ENCODE measurements at regions not wholly inside any gene's neighbourhood (a gene's known extent, or its start where the extent isn't known, plus 50 kb on each side); places are given as distances from the start of the nearest gene placed in this dataset.

DNA sequence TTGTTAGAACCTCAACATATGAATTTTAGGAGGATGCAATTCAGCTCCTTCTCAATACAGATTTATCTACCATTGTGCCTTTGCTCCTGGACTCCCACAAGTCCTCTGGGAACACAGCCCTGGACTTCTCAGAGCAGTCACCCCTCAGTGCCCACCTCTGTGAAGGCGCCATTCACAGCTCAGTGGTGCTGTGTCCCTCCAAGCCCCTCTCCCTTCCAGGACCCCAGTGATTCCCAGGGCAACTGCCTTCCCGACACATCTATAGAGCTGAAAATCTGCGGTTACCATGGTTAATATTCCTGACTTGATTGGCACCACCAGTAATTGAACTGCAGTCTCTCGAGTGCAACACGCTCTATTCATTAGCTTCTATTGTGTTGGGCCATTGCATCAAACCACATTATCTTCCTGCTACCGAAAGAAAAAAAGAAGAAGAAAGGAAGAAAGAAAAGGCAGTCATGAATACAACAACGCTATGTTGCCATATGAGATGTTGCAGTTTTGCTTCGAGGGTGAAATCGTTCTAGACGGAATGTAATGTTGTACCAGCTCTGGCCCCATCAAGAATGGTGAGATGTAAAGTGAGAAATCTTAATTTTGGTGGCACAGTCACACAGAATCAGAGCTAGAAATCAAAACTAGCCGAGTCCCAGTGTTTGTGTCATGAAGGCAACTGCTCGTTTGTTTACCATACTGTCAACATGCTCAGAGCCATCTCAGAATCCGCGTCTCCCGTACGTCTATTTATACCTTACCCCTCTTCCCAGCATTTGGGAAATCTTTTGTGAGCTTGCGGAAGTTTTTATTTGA, 524.0 kb upstream of the ID2 start:
- no TSS peak for BruUV-seq (replicated peaks)

DNA sequence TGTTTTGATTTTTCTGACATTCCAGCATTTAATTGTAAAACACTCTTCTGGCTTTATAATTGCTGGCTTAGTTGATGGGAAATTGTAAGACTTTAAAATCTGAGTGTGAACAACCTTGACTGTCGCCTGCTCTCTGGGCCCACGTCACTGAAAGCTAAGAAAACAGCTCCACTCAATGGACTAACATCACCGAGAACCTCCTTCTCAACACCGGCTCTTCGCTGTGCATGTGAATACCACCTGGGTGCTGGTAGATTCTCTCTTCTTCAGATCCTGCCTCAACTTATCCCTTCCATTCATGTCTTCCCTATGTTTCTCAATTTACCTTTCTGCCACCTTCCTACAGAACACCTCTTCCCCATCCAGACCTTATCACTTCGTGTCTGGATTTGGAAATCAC, 523.1 kb upstream of the ID2 start:
- Histone ChIP-seq H3K4me1 (replicated peaks in 1 of 2; ENCODE audit: control insufficient read depth in 2 of 2, insufficient read depth in 2 of 2, low read length in 2 of 2) (no peaks in the 10 kb centered on the region), H3K27ac (ENCODE audit: extremely low read depth, low read depth, low read length) (no peak overlapping the region), H3K27me3 (ENCODE audit: control insufficient read depth in 2 of 2, insufficient read depth in 2 of 2, low read length in 2 of 2) (peaks cover 13 to 49% of the 10 kb centered on the region in 2 experiments; a peak in 3 of 5 replicates), H3K9me3 (replicated peaks; ENCODE audit: control insufficient read depth, insufficient read depth, low read depth, low read length) (no peaks in the 10 kb centered on the region), H3K4me3 (no peak overlapping the region), H3K9ac (ENCODE audit: insufficient read depth in 1 of 2, low read depth in 2 of 2, low read length in 2 of 2) (no peak overlapping the region), H3K9me1 (ENCODE audit: control insufficient read depth, insufficient read depth, low read length) (no peaks in the 10 kb centered on the region), H4K20me1 (replicated peaks; ENCODE audit: control insufficient read depth, insufficient read depth, low read length) (no peaks in the 10 kb centered on the region), H3K36me3 (ENCODE audit: control insufficient read depth, insufficient read depth, low read length) (no peaks in the 10 kb centered on the region), H3K79me2 (ENCODE audit: control insufficient read depth, insufficient read depth, low read length) (no peaks in the 10 kb centered on the region), H3K4me2 (ENCODE audit: insufficient read depth, low read length) (no peak overlapping the region), H2AFZ (ENCODE audit: low read depth, low read length) (no peak overlapping the region)
- 1% methylated on average over 6 of the region's 6 CpGs for WGBS (ENCODE audit: insufficient coverage, low coverage, missing lambda C conversion rate)
- BruUV-seq (replicated peaks) = no TSS peak
- ATAC-seq = no peak
- FAIRE-seq = no peak
- in situ Hi-C loops (cut with MboI) = no loop called here
- no peak for TF ChIP-seq ERF (CRISPR knock-in tag; IDR thresholded peaks at IDR 0.05)
- no peak for TF ChIP-seq GABPA (tag; conservative IDR thresholded peaks at IDR 0.05; ENCODE audit: low read depth)
- TF ChIP-seq, protein P1, sequence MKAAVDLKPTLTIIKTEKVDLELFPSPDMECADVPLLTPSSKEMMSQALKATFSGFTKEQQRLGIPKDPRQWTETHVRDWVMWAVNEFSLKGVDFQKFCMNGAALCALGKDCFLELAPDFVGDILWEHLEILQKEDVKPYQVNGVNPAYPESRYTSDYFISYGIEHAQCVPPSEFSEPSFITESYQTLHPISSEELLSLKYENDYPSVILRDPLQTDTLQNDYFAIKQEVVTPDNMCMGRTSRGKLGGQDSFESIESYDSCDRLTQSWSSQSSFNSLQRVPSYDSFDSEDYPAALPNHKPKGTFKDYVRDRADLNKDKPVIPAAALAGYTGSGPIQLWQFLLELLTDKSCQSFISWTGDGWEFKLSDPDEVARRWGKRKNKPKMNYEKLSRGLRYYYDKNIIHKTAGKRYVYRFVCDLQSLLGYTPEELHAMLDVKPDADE (conservative IDR thresholded peaks at IDR 0.05; ENCODE audit: control insufficient read depth, low read depth, low read length) = no peak
- TF ChIP-seq, protein P2, sequence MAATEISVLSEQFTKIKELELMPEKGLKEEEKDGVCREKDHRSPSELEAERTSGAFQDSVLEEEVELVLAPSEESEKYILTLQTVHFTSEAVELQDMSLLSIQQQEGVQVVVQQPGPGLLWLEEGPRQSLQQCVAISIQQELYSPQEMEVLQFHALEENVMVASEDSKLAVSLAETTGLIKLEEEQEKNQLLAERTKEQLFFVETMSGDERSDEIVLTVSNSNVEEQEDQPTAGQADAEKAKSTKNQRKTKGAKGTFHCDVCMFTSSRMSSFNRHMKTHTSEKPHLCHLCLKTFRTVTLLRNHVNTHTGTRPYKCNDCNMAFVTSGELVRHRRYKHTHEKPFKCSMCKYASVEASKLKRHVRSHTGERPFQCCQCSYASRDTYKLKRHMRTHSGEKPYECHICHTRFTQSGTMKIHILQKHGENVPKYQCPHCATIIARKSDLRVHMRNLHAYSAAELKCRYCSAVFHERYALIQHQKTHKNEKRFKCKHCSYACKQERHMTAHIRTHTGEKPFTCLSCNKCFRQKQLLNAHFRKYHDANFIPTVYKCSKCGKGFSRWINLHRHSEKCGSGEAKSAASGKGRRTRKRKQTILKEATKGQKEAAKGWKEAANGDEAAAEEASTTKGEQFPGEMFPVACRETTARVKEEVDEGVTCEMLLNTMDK (IDR thresholded peaks at IDR 0.05; ENCODE audit: borderline replicate concordance, insufficient read depth, low read depth, low read length, poor library complexity, severe bottlenecking) = no peak
- no peak for TF ChIP-seq SAP30 (IDR thresholded peaks at IDR 0.05; ENCODE audit: borderline replicate concordance, insufficient read depth, low read depth, low read length, poor library complexity, severe bottlenecking)
- TF ChIP-seq MYNN (IDR thresholded peaks at IDR 0.05) = no peak
- no peak for TF ChIP-seq MYNN (CRISPR knock-in tag; IDR thresholded peaks at IDR 0.05)
- no peak for TF ChIP-seq PPARD (CRISPR knock-in tag; IDR thresholded peaks at IDR 0.05)
- POLR2A ChIA-PET = no interaction called here
- DNase-seq (ENCODE audit: extremely low read depth in 1 of 4, low spot score in 3 of 4) = no peak
- intact Hi-C loops (cut with micrococcal nuclease) = no loop called here
- CTCF ChIA-PET (ENCODE audit: low intra/inter-chr PET ratio) = no interaction called here

More for the DNA sequence above, 524.0 kb upstream of the ID2 start:
- no peak for ATAC-seq
- Histone ChIP-seq H3K9me1 (ENCODE audit: control insufficient read depth, insufficient read depth, low read length) (no peaks in the 10 kb centered on the region), H3K4me3 (no peak overlapping the region), H3K4me1 (replicated peaks in 1 of 2; ENCODE audit: control insufficient read depth in 2 of 2, insufficient read depth in 2 of 2, low read length in 2 of 2) (no peaks in the 10 kb centered on the region), H3K79me2 (ENCODE audit: control insufficient read depth, insufficient read depth, low read length) (no peaks in the 10 kb centered on the region), H3K9me3 (replicated peaks; ENCODE audit: control insufficient read depth, insufficient read depth, low read depth, low read length) (no peaks in the 10 kb centered on the region), H3K27me3 (ENCODE audit: control insufficient read depth in 2 of 2, insufficient read depth in 2 of 2, low read length in 2 of 2) (peaks cover 13 to 49% of the 10 kb centered on the region in 2 experiments; a peak in 3 of 5 replicates), H2AFZ (ENCODE audit: low read depth, low read length) (no peak overlapping the region), H4K20me1 (replicated peaks; ENCODE audit: control insufficient read depth, insufficient read depth, low read length) (no peaks in the 10 kb centered on the region), H3K9ac (ENCODE audit: insufficient read depth in 1 of 2, low read depth in 2 of 2, low read length in 2 of 2) (no peak overlapping the region), H3K36me3 (ENCODE audit: control insufficient read depth, insufficient read depth, low read length) (no peaks in the 10 kb centered on the region), H3K4me2 (ENCODE audit: insufficient read depth, low read length) (no peak overlapping the region), H3K27ac (ENCODE audit: extremely low read depth, low read depth, low read length) (no peak overlapping the region)
- no peak for TF ChIP-seq HOXB6 (CRISPR knock-in tag; IDR thresholded peaks at IDR 0.05; ENCODE audit: borderline replicate concordance)
- TF ChIP-seq RCOR1 (IDR thresholded peaks at IDR 0.05; ENCODE audit: borderline replicate concordance in 1 of 2, low read depth in 2 of 2, low read length in 2 of 2) = no peak
- no peak for TF ChIP-seq MCM5 (IDR thresholded peaks at IDR 0.05; ENCODE audit: low read depth)
- TF ChIP-seq ZNF445 (CRISPR knock-in tag; IDR thresholded peaks at IDR 0.05; ENCODE audit: low read depth) = no peak
- in situ Hi-C loops (cut with MboI) = no loop called here
- intact Hi-C loops (cut with micrococcal nuclease) = no loop called here
- POLR2A ChIA-PET = interaction anchor here (0.5 kb wide), 1 partner anchor 8 kb away, joined by 3 read pairs; no protein-coding TSS in a partner anchor
- no peak for FAIRE-seq
- WGBS (ENCODE audit: insufficient coverage, low coverage, missing lambda C conversion rate) = under 1% methylated on average over 17 of the region's 17 CpGs
- DNase-seq (ENCODE audit: extremely low read depth in 1 of 4, low spot score in 3 of 4) = no peak
- CTCF ChIA-PET (ENCODE audit: low intra/inter-chr PET ratio) = no interaction called here

Data from K562 (cell line).